GM23338 (cell line): ENCODE measurements at regions not wholly inside any gene's neighbourhood (a gene's known extent, or its start where the extent isn't known, plus 50 kb on each side); places are given as distances from the start of the nearest gene placed in this dataset.
"Not testable (repeated sequence)": the region's sequence is repeated elsewhere in the genome, so short reads cannot be mapped to it uniquely, and the experiment has no call there.

Experiments
- CREB1 ChIP-seq: fragments of 250-450 bp; sonication (Bioruptor Pico); IDR thresholded peaks from 2 replicates; pipeline ENCODE4 v1.5.0; 2020; ENCODE audit warnings: low read depth, mild to moderate bottlenecking, moderate library complexity
- CTCF ChIP-seq, 2 experiments: fragments of 200-600 bp in 1 of 2; sonication (generic) in 1 of 2; conservative IDR thresholded peaks; 2 replicates each; pipeline versions ENCODE4 v1.5.1 to v1.6.1; 2016 to 2017; ENCODE audit warnings: antibody characterized with exemption in 2 of 2, low read depth in 2 of 2, mild to moderate bottlenecking in 2 of 2, moderate library complexity in 1 of 2

- not testable (repeated sequence) for TF ChIP-seq CREB1 (CRISPR knock-in tag); CTCF (conservative IDR thresholded peaks at IDR 0.05; ENCODE audit: low read depth in 2 of 2)
Measured at GRCh38 chr6:148022279-148022678, 320.4 kb upstream of the SASH1 start.
